HPDE6-E6E7 (cell line): ENCODE measurements at regions not wholly inside any gene's neighbourhood (a gene's known extent, or its start where the extent isn't known, plus 50 kb on each side); places are given as distances from the start of the nearest gene placed in this dataset.
A peak's percentile ranks its signal among the peaks of the same experiment; 100 is the strongest.
"Not testable (repeated sequence)": the region's sequence is repeated elsewhere in the genome, so short reads cannot be mapped to it uniquely, and the experiment has no call there.

Experiments
- DNase-seq: peaks from one replicate; pipeline ENCODE4 v3.0.0; 2011; ENCODE audit warnings: missing footprints; ENCODE audit errors: extremely low spot score

- DNase-seq = no peak
These were observed 488.1 kb upstream of the ARX start for GRCh38 chrX:25503826-25504225.

GRCh38 chrX:25507801-25508200 is 492.0 kb upstream of the ARX start:
- DNase-seq = no peak

- no peak for DNase-seq
These were observed 503.5 kb upstream of the ARX start for GRCh38 chrX:25519258-25519657.

GRCh38 chrX:25522443-25523010 is 506.8 kb upstream of the ARX start:
- DNase-seq = not testable (repeated sequence)

GRCh38 chrX:25523574-25524540 is 508.1 kb upstream of the ARX start:
- peak; percentile 13 for DNase-seq

- no peak for DNase-seq
These were observed 511.4 kb upstream of the ARX start for GRCh38 chrX:25527156-25527555.

- DNase-seq = no peak
These were observed 511.8 kb upstream of the ARX start for GRCh38 chrX:25527596-25527995.

GRCh38 chrX:25531096-25531495 is 515.3 kb upstream of the ARX start:
- no peak for DNase-seq

- no peak for DNase-seq
These were observed 518.3 kb upstream of the ARX start for GRCh38 chrX:25534091-25534490.

GRCh38 chrX:25536307-25536970 is 520.7 kb upstream of the ARX start:
- no peak for DNase-seq

- DNase-seq = no peak
These were observed 521.9 kb upstream of the ARX start for GRCh38 chrX:25537699-25538098.

GRCh38 chrX:25544641-25545040 is 528.9 kb upstream of the ARX start:
- DNase-seq = no peak

GRCh38 chrX:25548811-25549210 is 533.0 kb upstream of the ARX start:
- DNase-seq = no peak

GRCh38 chrX:25555521-25555920 is 539.8 kb upstream of the ARX start:
- DNase-seq = no peak

- no peak for DNase-seq
These were observed 542.4 kb upstream of the ARX start for GRCh38 chrX:25558137-25558536.

GRCh38 chrX:25561190-25561589 is 545.4 kb upstream of the ARX start:
- DNase-seq = no peak

- DNase-seq = no peak
These were observed 557.9 kb upstream of the ARX start for GRCh38 chrX:25573631-25574030.

- no peak for DNase-seq
These were observed 541.2 kb upstream of the MAGEB18 start for GRCh38 chrX:25596921-25597320.

GRCh38 chrX:25597551-25597950 is 540.6 kb upstream of the MAGEB18 start:
- DNase-seq = no peak

- no peak for DNase-seq
These were observed 539.1 kb upstream of the MAGEB18 start for GRCh38 chrX:25599061-25599460.

- no peak for DNase-seq
These were observed 537.4 kb upstream of the MAGEB18 start for GRCh38 chrX:25600776-25601175.

GRCh38 chrX:25601323-25601722 is 536.8 kb upstream of the MAGEB18 start:
- no peak for DNase-seq

GRCh38 chrX:25618248-25618647 is 519.9 kb upstream of the MAGEB18 start:
- no peak for DNase-seq
